Left lung (tissue), 4 donors: ENCODE measurements at regions not wholly inside any gene's neighbourhood (a gene's known extent, or its start where the extent isn't known, plus 50 kb on each side); places are given as distances from the start of the nearest gene placed in this dataset.

Source experiments
- ATAC-seq: fragments of 200-7000 bp; cut with Tn5 transposase; one replicate; pipeline ENCODE4 v1.9.1; 2020; ENCODE audit warnings: moderate library complexity
- DNase-seq, 4 donors: peaks; one replicate each; pipeline ENCODE4 v3.0.0-alpha.2; 2013 to 2020
- H3K27ac ChIP-seq, 2 donors: fragments of 200-600 bp; sonication (generic) in 1 of 2; one replicate each; pipeline versions ENCODE4 v1.5.0 to v1.8.0; 2020 to 2021
- H3K27me3 ChIP-seq, 2 donors: fragments of 200-600 bp; sonication (generic) in 1 of 2; one replicate each; pipeline versions ENCODE4 v1.5.0 to v1.8.0; 2020 to 2021
- H3K36me3 ChIP-seq, 2 donors: fragments of 200-600 bp; sonication (generic) in 1 of 2; one replicate each; pipeline versions ENCODE4 v1.5.0 to v1.8.0; 2020 to 2021
- H3K4me1 ChIP-seq, 2 donors: fragments of 200-600 bp; one replicate each; pipeline ENCODE4 v1.8.0; 2021
- H3K4me3 ChIP-seq, 2 donors: fragments of 200-600 bp; sonication (generic) in 1 of 2; one replicate each; pipeline versions ENCODE4 v1.5.0 to v1.8.0; 2020 to 2021; ENCODE audit warnings: mild to moderate bottlenecking in 1 of 2
- H3K9me3 ChIP-seq, 2 donors: fragments of 200-600 bp; sonication (generic) in 1 of 2; one replicate each; pipeline versions ENCODE4 v1.5.0 to v1.8.0; 2020 to 2021
- CTCF ChIP-seq, 2 donors: fragments of 200-600 bp; sonication (generic) in 1 of 2; IDR thresholded peaks; one replicate each; pipeline versions ENCODE4 v1.5.0 to v1.8.0; 2021; ENCODE audit warnings: antibody characterized with exemption in 2 of 2
- intact Hi-C, 2 donors: fragments of 100-400 bp; cut with DNase I; formaldehyde crosslinking; loops; one replicate each; pipeline versions ENCODE4 v1.11.2 to v1.14.2; 2022
- donor health status: DM: no; HTN: yes; CAD: no.
- donor health status: DM: no; HTN: no; CAD: no.

- H3K27me3 ChIP-seq = no peaks in the 10 kb centered on the region
- TF ChIP-seq CTCF (IDR thresholded peaks at IDR 0.05) = no peak
- H3K36me3 ChIP-seq = no peaks in the 10 kb centered on the region
- peaks cover 9 to 16% of the 10 kb centered on the region in 2 donors for H3K4me1 ChIP-seq
- no peak overlapping the region for H3K4me3 ChIP-seq
- H3K9me3 ChIP-seq = peaks cover 0 to 3% of the 10 kb centered on the region in 2 donors
- intact Hi-C loops = no loop called here
- ATAC-seq (no peak), DNase-seq (no peak)
- peak overlapping the region in 1 of 2 donors; percentile 71 for H3K27ac ChIP-seq
Observed at GRCh38 chr18:22283397-22283796, 114.0 kb downstream of the GATA6 start.

GRCh38 chr18:22283116-22283395 lies 113.7 kb downstream of the GATA6 start:
- no peaks in the 10 kb centered on the region for H3K9me3 ChIP-seq
- DNase-seq (no peak), ATAC-seq (no peak)
- intact Hi-C loops = no loop called here
- no peak overlapping the region for H3K4me3 ChIP-seq
- no peaks in the 10 kb centered on the region for H3K36me3 ChIP-seq
- TF ChIP-seq CTCF (IDR thresholded peaks at IDR 0.05) = no peak
- peak overlapping the region in 1 of 2 donors; percentile 71 for H3K27ac ChIP-seq
- no peaks in the 10 kb centered on the region for H3K27me3 ChIP-seq
- H3K4me1 ChIP-seq = peaks cover 9 to 16% of the 10 kb centered on the region in 2 donors

- no peaks in the 10 kb centered on the region for H3K9me3 ChIP-seq
- no peaks in the 10 kb centered on the region for H3K36me3 ChIP-seq
- intact Hi-C loops = no loop called here
- ATAC-seq = peak; percentile 56
- H3K4me1 ChIP-seq = peaks cover 9 to 16% of the 10 kb centered on the region in 2 donors
- no peaks in the 10 kb centered on the region for H3K27me3 ChIP-seq
- H3K27ac ChIP-seq = peak overlapping the region; percentile 46 to 71
- no peak for TF ChIP-seq CTCF (IDR thresholded peaks at IDR 0.05)
- peak in 1 of 4 donors; percentile 27 for DNase-seq
- H3K4me3 ChIP-seq = no peak overlapping the region
Observed at GRCh38 chr18:22282311-22283115, 113.1 kb downstream of the GATA6 start.

GRCh38 chr18:22280453-22280750 lies 111.0 kb downstream of the GATA6 start:
- Histone ChIP-seq H3K36me3 (no peaks in the 10 kb centered on the region), H3K27me3 (no peaks in the 10 kb centered on the region), H3K27ac (no peak overlapping the region), H3K4me3 (no peak overlapping the region), H3K9me3 (no peaks in the 10 kb centered on the region), H3K4me1 (peaks cover 7 to 9% of the 10 kb centered on the region in 2 donors)
- ATAC-seq = no peak
- TF ChIP-seq CTCF (IDR thresholded peaks at IDR 0.05) = no peak
- intact Hi-C loops = no loop called here
- no peak for DNase-seq

GRCh38 chr18:22279741-22280452 lies 110.5 kb downstream of the GATA6 start:
- Histone ChIP-seq H3K27ac (no peak overlapping the region), H3K9me3 (no peaks in the 10 kb centered on the region), H3K27me3 (no peaks in the 10 kb centered on the region), H3K36me3 (no peaks in the 10 kb centered on the region), H3K4me1 (peaks cover 7 to 9% of the 10 kb centered on the region in 2 donors), H3K4me3 (no peak overlapping the region)
- DNase-seq (no peak), ATAC-seq (peak; percentile 19)
- TF ChIP-seq CTCF (IDR thresholded peaks at IDR 0.05) = no peak
- intact Hi-C loops = no loop called here
